ENCODE measurements at regions not wholly inside any gene's neighbourhood (a gene's known extent, or its start where the extent isn't known, plus 50 kb on each side); places are given as distances from the start of the nearest gene placed in this dataset.

- DNase-seq (ENCODE audit: extremely low spot score): no peak
- TF ChIP-seq PKNOX1 (IDR thresholded peaks at IDR 0.05) (no peak), CTBP1 (IDR thresholded peaks at IDR 0.05; ENCODE audit: borderline replicate concordance) (no peak), ELF4 (IDR thresholded peaks at IDR 0.05) (no peak), HDGF (IDR thresholded peaks at IDR 0.05; ENCODE audit: borderline replicate concordance) (no peak), LEF1 (IDR thresholded peaks at IDR 0.05; ENCODE audit: borderline replicate concordance) (no peak), ARNT (IDR thresholded peaks at IDR 0.05) (no peak), FOXA1 (IDR thresholded peaks at IDR 0.05) (no peak), ZNF384 (IDR thresholded peaks at IDR 0.05) (no peak), SP1 (IDR thresholded peaks at IDR 0.05) (no peak), TARDBP (IDR thresholded peaks at IDR 0.05) (no peak), L3MBTL2 (conservative IDR thresholded peaks at IDR 0.05) (no peak), BHLHE40 (IDR thresholded peaks at IDR 0.05; ENCODE audit: borderline replicate concordance) (no peak), SUZ12 (IDR thresholded peaks at IDR 0.05) (no peak), FOXM1 (IDR thresholded peaks at IDR 0.05; ENCODE audit: borderline replicate concordance) (no peak), NFRKB (IDR thresholded peaks at IDR 0.05) (no peak), FOXK2 (IDR thresholded peaks at IDR 0.05) (no peak)
- ChIA-PET CTCF (no interaction called here), POLR2A (interaction anchor here (0.7 kb wide), 1 partner anchor 36 kb away, joined by 3 read pairs; no protein-coding TSS in a partner anchor)
Observed at GRCh38 chr9:86997156-86997555, 49.9 kb upstream of the GAS1 start.

GRCh38 chr9:86997951-86998350 is 50.6 kb upstream of the GAS1 start:
- POLR2A ChIA-PET: no interaction called here
- DNase-seq (ENCODE audit: extremely low spot score): no peak
- CTCF ChIA-PET: no interaction called here
- TF ChIP-seq SUZ12 (IDR thresholded peaks at IDR 0.05) (no peak), HDGF (IDR thresholded peaks at IDR 0.05; ENCODE audit: borderline replicate concordance) (no peak), FOXM1 (IDR thresholded peaks at IDR 0.05; ENCODE audit: borderline replicate concordance) (no peak), FOXA1 (IDR thresholded peaks at IDR 0.05) (no peak), ARNT (IDR thresholded peaks at IDR 0.05) (no peak), SP1 (IDR thresholded peaks at IDR 0.05) (no peak), BHLHE40 (IDR thresholded peaks at IDR 0.05; ENCODE audit: borderline replicate concordance) (no peak), TARDBP (IDR thresholded peaks at IDR 0.05) (no peak), FOXK2 (IDR thresholded peaks at IDR 0.05) (no peak), ELF4 (IDR thresholded peaks at IDR 0.05) (no peak), LEF1 (IDR thresholded peaks at IDR 0.05; ENCODE audit: borderline replicate concordance) (no peak), ZNF384 (IDR thresholded peaks at IDR 0.05) (no peak), CTBP1 (IDR thresholded peaks at IDR 0.05; ENCODE audit: borderline replicate concordance) (no peak), L3MBTL2 (conservative IDR thresholded peaks at IDR 0.05) (no peak), NFRKB (IDR thresholded peaks at IDR 0.05) (no peak), PKNOX1 (IDR thresholded peaks at IDR 0.05) (no peak)

- no peak for DNase-seq (ENCODE audit: extremely low spot score)
- CTCF ChIA-PET: no interaction called here
- POLR2A ChIA-PET: no interaction called here
Observed at GRCh38 chr9:87002517-87002916, 55.2 kb upstream of the GAS1 start.

GRCh38 chr9:87004016-87004415 is 56.7 kb upstream of the GAS1 start:
- POLR2A ChIA-PET: no interaction called here
- no peak for DNase-seq (ENCODE audit: extremely low spot score)
- TF ChIP-seq PKNOX1 (IDR thresholded peaks at IDR 0.05): no peak
- TF ChIP-seq ZNF384 (IDR thresholded peaks at IDR 0.05): no peak
- no peak for TF ChIP-seq ARNT (IDR thresholded peaks at IDR 0.05)
- no peak for TF ChIP-seq NFRKB (IDR thresholded peaks at IDR 0.05)
- CTCF ChIA-PET: no interaction called here

More at GRCh38 chr9:87002517-87002916, 55.2 kb upstream of the GAS1 start:
- TF ChIP-seq FOXM1 (IDR thresholded peaks at IDR 0.05; ENCODE audit: borderline replicate concordance) (no peak), FOXK2 (IDR thresholded peaks at IDR 0.05) (no peak), FOXA1 (IDR thresholded peaks at IDR 0.05) (no peak), BHLHE40 (IDR thresholded peaks at IDR 0.05; ENCODE audit: borderline replicate concordance) (no peak), ELF4 (IDR thresholded peaks at IDR 0.05) (no peak), CTBP1 (IDR thresholded peaks at IDR 0.05; ENCODE audit: borderline replicate concordance) (no peak), SP1 (IDR thresholded peaks at IDR 0.05) (no peak), L3MBTL2 (conservative IDR thresholded peaks at IDR 0.05) (no peak), LEF1 (IDR thresholded peaks at IDR 0.05; ENCODE audit: borderline replicate concordance) (no peak), ARNT (IDR thresholded peaks at IDR 0.05) (no peak), HDGF (IDR thresholded peaks at IDR 0.05; ENCODE audit: borderline replicate concordance) (no peak), PKNOX1 (IDR thresholded peaks at IDR 0.05) (no peak)

GRCh38 chr9:87006956-87007355 is 59.6 kb upstream of the GAS1 start:
- ChIA-PET POLR2A (no interaction called here), CTCF (no interaction called here)
- no peak for DNase-seq (ENCODE audit: extremely low spot score)
- no peak for TF ChIP-seq BHLHE40 (IDR thresholded peaks at IDR 0.05; ENCODE audit: borderline replicate concordance)
- TF ChIP-seq L3MBTL2 (conservative IDR thresholded peaks at IDR 0.05): no peak
- TF ChIP-seq CTBP1 (IDR thresholded peaks at IDR 0.05; ENCODE audit: borderline replicate concordance): no peak
- TF ChIP-seq FOXA1 (IDR thresholded peaks at IDR 0.05): no peak
- TF ChIP-seq TARDBP (IDR thresholded peaks at IDR 0.05): no peak
- no peak for TF ChIP-seq PKNOX1 (IDR thresholded peaks at IDR 0.05)
- TF ChIP-seq ZNF384 (IDR thresholded peaks at IDR 0.05): no peak
- TF ChIP-seq FOXK2 (IDR thresholded peaks at IDR 0.05): no peak
- no peak for TF ChIP-seq ELF4 (IDR thresholded peaks at IDR 0.05)
- no peak for TF ChIP-seq SP1 (IDR thresholded peaks at IDR 0.05)
- TF ChIP-seq SUZ12 (IDR thresholded peaks at IDR 0.05): no peak
- no peak for TF ChIP-seq LEF1 (IDR thresholded peaks at IDR 0.05; ENCODE audit: borderline replicate concordance)
- TF ChIP-seq ARNT (IDR thresholded peaks at IDR 0.05): no peak
